CD4-positive, alpha-beta T cell (primary cell): ENCODE measurements at regions not wholly inside any gene's neighbourhood (a gene's known extent, or its start where the extent isn't known, plus 50 kb on each side); places are given as distances from the start of the nearest gene placed in this dataset.
"Not testable (repeated sequence)": the region's sequence is repeated elsewhere in the genome, so short reads cannot be mapped to it uniquely, and the experiment has no call there.

Experiments used
- ATAC-seq: fragments of 200-7000 bp; cut with Tn5 transposase; one replicate; pipeline ENCODE4 v1.10.0; 2022; ENCODE audit warnings: mild to moderate bottlenecking; ENCODE audit not compliant: poor library complexity
- CTCF ChIA-PET: fragments of 350-600 bp; sonication (Branson Sonifier 250); formaldehyde crosslinking; loops from one replicate; lab custom pipeline; 2021; ENCODE audit warnings: antibody characterized with exemption, inconsistent platforms; lab: Charles Lee
- POLR2A ChIA-PET: fragments of 350-600 bp; sonication (Branson Sonifier 250); formaldehyde crosslinking; loops from one replicate; lab custom pipeline; 2021; ENCODE audit warnings: antibody characterized with exemption, inconsistent platforms; lab: Charles Lee
- DNase-seq, 14 experiments: peaks; one replicate each; pipeline ENCODE4 v3.0.0-alpha.2; 2013 to 2020; ENCODE audit warnings: mixed read lengths in 2 of 14
- H3K27ac ChIP-seq, 2 donors: one replicate each; pipeline versions ENCODE4 v1.5.1 to v1.7.0; 2013; ENCODE audit warnings: low read length in 2 of 2, low read depth in 1 of 2, mild to moderate bottlenecking in 1 of 2
- H3K27me3 ChIP-seq, 2 experiments: 1 replicate in 1 of 2; 2 replicates in 1 of 2; pipeline versions ENCODE4 v1.6.1 to v1.7.0; 2013; ENCODE audit warnings: low read length in 2 of 2, control low read depth in 1 of 2, mild to moderate bottlenecking in 1 of 2, moderate library complexity in 1 of 2; ENCODE audit not compliant: insufficient read depth in 2 of 2, control insufficient read depth in 1 of 2
- H3K36me3 ChIP-seq: one replicate; pipeline ENCODE4 v1.6.1; 2013; ENCODE audit warnings: low read length, control low read depth; ENCODE audit not compliant: insufficient read depth
- H3K4me1 ChIP-seq: one replicate; pipeline ENCODE4 v1.6.1; 2013; ENCODE audit warnings: low read length, control low read depth; ENCODE audit not compliant: insufficient read depth
- H3K4me3 ChIP-seq: one replicate; pipeline ENCODE4 v1.5.1; 2013; ENCODE audit warnings: mild to moderate bottlenecking, low read length, moderate library complexity
- H3K9me3 ChIP-seq, 2 experiments: 1 replicate in 1 of 2; 2 replicates in 1 of 2; pipeline versions ENCODE4 v1.6.1 to v1.7.0; 2013; ENCODE audit warnings: low read length in 2 of 2, mild to moderate bottlenecking in 2 of 2, control low read depth in 1 of 2, moderate library complexity in 1 of 2; ENCODE audit not compliant: control insufficient read depth in 1 of 2, insufficient read depth in 1 of 2
- H3K27ac Mint-ChIP-seq: one replicate; pipeline ENCODE4 v1.8.0; 2020; ENCODE audit warnings: mixed read lengths
- H3K27me3 Mint-ChIP-seq: one replicate; pipeline ENCODE4 v1.8.0; 2021; ENCODE audit warnings: mixed read lengths
- H3K36me3 Mint-ChIP-seq: one replicate; pipeline ENCODE4 v1.8.0; 2021; ENCODE audit warnings: low read depth, mixed read lengths
- H3K4me1 Mint-ChIP-seq: one replicate; pipeline ENCODE4 v1.8.0; 2021; ENCODE audit warnings: low read depth, mixed read lengths
- H3K4me3 Mint-ChIP-seq: one replicate; pipeline ENCODE4 v1.8.0; 2020; ENCODE audit warnings: mild to moderate bottlenecking, mixed read lengths
- H3K9me3 Mint-ChIP-seq: one replicate; pipeline ENCODE4 v1.8.0; 2020; ENCODE audit warnings: mixed read lengths
- CTCF ChIP-seq: fragments of 200-600 bp; IDR thresholded peaks from one replicate; pipeline ENCODE4 v1.8.0; 2022; ENCODE audit warnings: antibody characterized with exemption, mild to moderate bottlenecking
- intact Hi-C, 2 experiments: fragments of 100-400 bp; cut with DNase I in 1 of 2; cut with micrococcal nuclease in 1 of 2; formaldehyde crosslinking; loops; one replicate each; pipeline versions ENCODE4 v1.15.1 to v1.9.0; 2023 to 2025; cut with DNase I, micrococcal nuclease

DNA sequence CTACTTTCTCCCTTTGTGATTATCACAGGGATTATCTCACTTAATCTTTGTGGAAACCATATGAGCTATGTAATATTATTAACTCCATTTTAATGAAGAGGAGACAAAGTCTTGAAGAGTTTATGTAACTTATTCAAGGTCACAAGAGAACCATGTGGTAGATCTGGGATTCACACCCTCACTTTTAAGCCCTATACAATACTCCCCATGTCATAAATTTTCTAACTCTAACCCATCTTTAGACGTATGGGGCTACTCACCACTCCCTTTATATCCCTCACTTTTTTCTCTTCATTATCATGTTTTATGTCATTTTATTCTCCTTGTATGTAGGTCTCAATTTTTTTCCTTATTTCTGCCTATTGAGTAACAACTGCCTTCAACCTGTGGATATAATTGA lies 126.4 kb upstream of the AHI1 start:
- Histone ChIP-seq H3K4me1 (no peaks in the 10 kb centered on the region), H3K36me3 (no peaks in the 10 kb centered on the region), H3K27me3 (no peaks in the 10 kb centered on the region), H3K4me3 (no peak overlapping the region), H3K27ac (no peak overlapping the region), H3K9me3 (no peaks in the 10 kb centered on the region)
- Mint-ChIP-seq H3K4me1 (peaks cover 12% of the 10 kb centered on the region), H3K36me3 (no peaks in the 10 kb centered on the region), H3K4me3 (no peak overlapping the region), H3K27ac (no peak overlapping the region), H3K27me3 (no peaks in the 10 kb centered on the region), H3K9me3 (no peaks in the 10 kb centered on the region)
- ChIA-PET CTCF (no interaction called here), POLR2A (no interaction called here)
- no peak for TF ChIP-seq CTCF
- DNase-seq: no peak
- no peak for ATAC-seq
- intact Hi-C loops: no loop called here

GRCh38 chr6:135624402-135625295 lies 127.1 kb upstream of the AHI1 start:
- ChIA-PET CTCF (no interaction called here), POLR2A (no interaction called here)
- H3K4me1 Mint-ChIP-seq: peaks cover 12% of the 10 kb centered on the region
- DNase-seq (peak in 1 of 14 experiments; percentile 31), ATAC-seq (no peak)
- no peaks in the 10 kb centered on the region for H3K27me3 Mint-ChIP-seq
- TF ChIP-seq CTCF: no peak
- no peak overlapping the region for H3K4me3 Mint-ChIP-seq
- H3K36me3 Mint-ChIP-seq: no peaks in the 10 kb centered on the region
- no peaks in the 10 kb centered on the region for H3K9me3 ChIP-seq
- H3K27me3 ChIP-seq: no peaks in the 10 kb centered on the region
- no peaks in the 10 kb centered on the region for H3K4me1 ChIP-seq
- no peak overlapping the region for H3K27ac Mint-ChIP-seq
- intact Hi-C loops: no loop called here
- no peak overlapping the region for H3K4me3 ChIP-seq
- H3K9me3 Mint-ChIP-seq: no peaks in the 10 kb centered on the region
- no peak overlapping the region for H3K27ac ChIP-seq
- no peaks in the 10 kb centered on the region for H3K36me3 ChIP-seq

- intact Hi-C loops, H3K36me3 ChIP-seq, POLR2A ChIA-PET, H3K9me3 Mint-ChIP-seq, H3K27me3 Mint-ChIP-seq, H3K27me3 ChIP-seq, CTCF ChIA-PET, H3K9me3 ChIP-seq, H3K4me3 ChIP-seq, ATAC-seq, H3K36me3 Mint-ChIP-seq, H3K27ac Mint-ChIP-seq, H3K4me3 Mint-ChIP-seq, H3K27ac ChIP-seq, DNase-seq, H3K4me1 ChIP-seq: not testable (repeated sequence)
- peaks cover 12% of the 10 kb centered on the region for H3K4me1 Mint-ChIP-seq
Observed at GRCh38 chr6:135626001-135626400, 128.5 kb upstream of the AHI1 start.
